ENCODE measurements at regions not wholly inside any gene's neighbourhood (a gene's known extent, or its start where the extent isn't known, plus 50 kb on each side); places are given as distances from the start of the nearest gene placed in this dataset.

DNA sequence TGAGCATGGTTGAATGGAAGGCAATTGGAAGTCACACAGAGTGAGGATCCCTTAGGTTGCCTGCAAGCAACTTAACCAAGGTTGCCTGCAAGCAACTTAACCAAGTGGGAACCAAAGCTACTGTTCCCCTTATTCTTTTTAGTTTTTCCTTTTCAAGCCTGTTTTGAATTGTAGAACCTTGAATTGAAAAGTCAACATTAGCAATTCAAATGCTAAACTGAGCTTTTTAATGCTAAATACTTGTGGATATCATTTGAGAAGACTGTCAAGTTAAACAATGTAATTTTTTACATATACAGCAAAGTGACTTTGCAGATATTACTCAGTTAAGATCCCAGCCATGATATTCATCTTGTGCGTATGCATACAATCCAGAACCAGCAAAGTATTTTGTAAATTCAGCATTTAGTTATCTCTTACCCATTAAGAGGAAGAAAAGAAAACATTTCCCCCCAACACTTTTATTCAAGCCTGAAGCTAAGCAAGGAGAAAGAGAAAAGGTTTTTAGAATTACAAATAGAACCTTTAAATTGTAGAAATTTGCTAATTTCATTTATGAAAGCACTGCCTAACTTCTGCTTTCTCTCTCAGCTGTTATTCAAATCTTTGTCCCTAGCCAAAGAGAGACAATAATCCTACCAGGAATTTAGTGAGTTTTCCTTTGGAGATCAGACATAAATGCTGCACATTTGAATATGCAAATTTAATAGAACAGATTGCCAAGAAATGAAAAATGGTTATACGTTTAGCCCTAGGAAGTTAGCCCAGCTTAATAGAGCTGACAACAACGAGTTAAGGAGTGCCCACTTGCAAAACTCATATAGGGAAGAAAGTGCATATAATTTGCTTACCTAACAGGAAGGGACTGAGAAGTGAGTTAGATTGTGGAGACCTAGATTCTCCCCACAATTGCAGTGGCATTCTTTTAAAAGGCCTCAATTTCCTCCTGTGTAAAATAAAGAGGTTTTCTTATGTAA is 643.2 kb upstream of the PIK3C3 start:
- TF ChIP-seq POLR2AphosphoS5 (IDR thresholded peaks at IDR 0.05), result no peak
- TF ChIP-seq POLR2A (IDR thresholded peaks at IDR 0.05), result no peak
- TF ChIP-seq, protein P1, sequence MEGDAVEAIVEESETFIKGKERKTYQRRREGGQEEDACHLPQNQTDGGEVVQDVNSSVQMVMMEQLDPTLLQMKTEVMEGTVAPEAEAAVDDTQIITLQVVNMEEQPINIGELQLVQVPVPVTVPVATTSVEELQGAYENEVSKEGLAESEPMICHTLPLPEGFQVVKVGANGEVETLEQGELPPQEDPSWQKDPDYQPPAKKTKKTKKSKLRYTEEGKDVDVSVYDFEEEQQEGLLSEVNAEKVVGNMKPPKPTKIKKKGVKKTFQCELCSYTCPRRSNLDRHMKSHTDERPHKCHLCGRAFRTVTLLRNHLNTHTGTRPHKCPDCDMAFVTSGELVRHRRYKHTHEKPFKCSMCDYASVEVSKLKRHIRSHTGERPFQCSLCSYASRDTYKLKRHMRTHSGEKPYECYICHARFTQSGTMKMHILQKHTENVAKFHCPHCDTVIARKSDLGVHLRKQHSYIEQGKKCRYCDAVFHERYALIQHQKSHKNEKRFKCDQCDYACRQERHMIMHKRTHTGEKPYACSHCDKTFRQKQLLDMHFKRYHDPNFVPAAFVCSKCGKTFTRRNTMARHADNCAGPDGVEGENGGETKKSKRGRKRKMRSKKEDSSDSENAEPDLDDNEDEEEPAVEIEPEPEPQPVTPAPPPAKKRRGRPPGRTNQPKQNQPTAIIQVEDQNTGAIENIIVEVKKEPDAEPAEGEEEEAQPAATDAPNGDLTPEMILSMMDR (IDR thresholded peaks at IDR 0.05), result no peak
- no peak for TF ChIP-seq EP300 (IDR thresholded peaks at IDR 0.05)
- peaks cover 0 to under 1% (median 0%) of the 10 kb centered on the region in 4 donors for H3K9me3 ChIP-seq
- no peak for ATAC-seq (ENCODE audit: low FRiP score in 2 of 2)
- no peaks in the 10 kb centered on the region for H3K27me3 ChIP-seq
- H3K27ac ChIP-seq, result no peak overlapping the region
- no peak for DNase-seq
- H3K4me1 ChIP-seq, result no peaks in the 10 kb centered on the region
- 55 to 59% methylated on average over 3 of the region's 3 CpGs for WGBS, 2 donors
- H3K4me3 ChIP-seq, result no peak overlapping the region
- no peaks in the 10 kb centered on the region for H3K36me3 ChIP-seq

DNA sequence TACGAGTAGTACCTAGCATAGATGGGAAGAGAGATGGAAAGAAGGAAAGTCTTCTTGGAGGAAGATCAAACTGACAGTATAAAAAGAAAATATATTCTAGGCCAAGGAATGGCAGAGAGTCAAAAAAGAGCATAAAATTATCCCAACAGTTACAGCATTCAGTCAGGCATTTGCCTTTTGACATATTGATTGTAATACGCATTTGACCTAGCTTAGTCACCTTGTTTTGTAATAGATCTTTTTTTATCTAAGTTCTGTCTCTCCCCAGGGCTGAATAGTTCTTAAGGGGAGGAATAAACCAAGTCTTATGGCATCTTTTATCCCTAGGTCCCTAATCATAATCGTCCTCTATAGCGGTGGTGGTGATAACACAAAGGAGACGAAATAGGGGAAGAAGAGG is 657.3 kb upstream of the PIK3C3 start:
- no peak for ATAC-seq (ENCODE audit: low FRiP score in 2 of 2)
- Histone ChIP-seq H3K4me3 (no peak overlapping the region), H3K27ac (no peak overlapping the region), H3K4me1 (no peaks in the 10 kb centered on the region), H3K9me3 (no peaks in the 10 kb centered on the region), H3K36me3 (no peaks in the 10 kb centered on the region), H3K27me3 (no peaks in the 10 kb centered on the region)
- WGBS, 2 donors, result 88 to 91% methylated on average over 5 of the region's 5 CpGs
- TF ChIP-seq EP300 (IDR thresholded peaks at IDR 0.05) (no peak), POLR2AphosphoS5 (IDR thresholded peaks at IDR 0.05) (no peak), POLR2A (IDR thresholded peaks at IDR 0.05) (no peak)
- TF ChIP-seq, protein P1 (IDR thresholded peaks at IDR 0.05), result no peak
- no peak for DNase-seq

DNA sequence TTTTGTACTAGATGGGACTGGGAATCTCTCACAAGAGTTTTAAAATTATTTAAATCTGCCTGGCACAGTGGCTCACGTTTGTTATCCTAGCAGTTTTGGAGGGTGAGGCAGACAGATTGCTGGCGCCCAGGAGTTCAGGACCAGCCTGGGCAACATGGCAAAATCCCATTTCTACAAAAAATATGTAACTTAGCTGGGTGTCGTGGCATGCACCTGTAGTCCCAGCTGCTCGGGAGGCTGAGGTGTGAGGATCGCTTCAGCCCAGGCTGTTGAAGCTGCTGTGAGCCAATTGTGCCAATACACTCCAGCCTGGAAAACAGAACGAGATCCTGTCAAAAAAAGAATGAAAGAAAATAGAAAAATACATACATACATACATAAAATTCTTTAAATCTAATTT is 685.7 kb upstream of the PIK3C3 start:
- WGBS, 2 donors, result 77 to 78% methylated on average over 6 of the region's 6 CpGs
- no peak for ATAC-seq (ENCODE audit: low FRiP score in 2 of 2)
- Histone ChIP-seq H3K4me1 (no peaks in the 10 kb centered on the region), H3K4me3 (no peak overlapping the region), H3K36me3 (no peaks in the 10 kb centered on the region), H3K9me3 (no peaks in the 10 kb centered on the region), H3K27ac (no peak overlapping the region), H3K27me3 (no peaks in the 10 kb centered on the region)
- DNase-seq, result no peak
- TF ChIP-seq EP300 (IDR thresholded peaks at IDR 0.05) (no peak), POLR2A (IDR thresholded peaks at IDR 0.05) (no peak), POLR2AphosphoS5 (IDR thresholded peaks at IDR 0.05) (no peak)
- TF ChIP-seq, protein P1 (IDR thresholded peaks at IDR 0.05), result no peak

DNA sequence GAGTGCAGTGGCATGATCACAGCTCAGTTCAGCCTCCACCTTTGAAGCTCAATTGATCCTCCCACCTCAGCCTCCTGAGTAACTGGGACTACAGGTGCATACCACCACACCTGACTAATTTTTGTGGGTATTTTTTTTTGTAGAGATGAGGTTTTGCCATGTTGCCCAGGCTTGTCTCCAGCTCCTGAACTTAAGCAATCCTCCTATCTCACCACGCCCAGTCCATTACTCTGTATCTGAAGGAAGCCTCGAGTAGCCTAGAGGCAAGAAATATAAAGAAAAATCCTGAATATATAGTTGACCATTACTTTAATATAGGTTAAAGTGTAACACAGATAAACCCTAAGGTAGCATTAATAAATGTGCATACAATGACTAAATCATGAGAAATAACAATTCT is 686.8 kb upstream of the PIK3C3 start:
- DNase-seq (no peak), ATAC-seq (ENCODE audit: low FRiP score in 2 of 2) (no peak)
- Histone ChIP-seq H3K4me3 (no peak overlapping the region), H3K36me3 (no peaks in the 10 kb centered on the region), H3K9me3 (no peaks in the 10 kb centered on the region), H3K27me3 (no peaks in the 10 kb centered on the region), H3K4me1 (no peaks in the 10 kb centered on the region), H3K27ac (no peak overlapping the region)
- WGBS, 2 donors, result 77 to 84% methylated on average over 2 of the region's 2 CpGs
- TF ChIP-seq, protein P1 (IDR thresholded peaks at IDR 0.05), result no peak
- TF ChIP-seq POLR2A (IDR thresholded peaks at IDR 0.05), result no peak
- no peak for TF ChIP-seq POLR2AphosphoS5 (IDR thresholded peaks at IDR 0.05)
- no peak for TF ChIP-seq EP300 (IDR thresholded peaks at IDR 0.05)
